DMS 273 treated with DMSO at 0.1 percent for 48 hours (cell line): ENCODE measurements at regions not wholly inside any gene's neighbourhood (a gene's known extent, or its start where the extent isn't known, plus 50 kb on each side); places are given as distances from the start of the nearest gene placed in this dataset.

Experiments
- DNase-seq: peaks from one replicate; lab custom pipeline; 2025; lab: John Stamatoyannopoulos, UW

DNA sequence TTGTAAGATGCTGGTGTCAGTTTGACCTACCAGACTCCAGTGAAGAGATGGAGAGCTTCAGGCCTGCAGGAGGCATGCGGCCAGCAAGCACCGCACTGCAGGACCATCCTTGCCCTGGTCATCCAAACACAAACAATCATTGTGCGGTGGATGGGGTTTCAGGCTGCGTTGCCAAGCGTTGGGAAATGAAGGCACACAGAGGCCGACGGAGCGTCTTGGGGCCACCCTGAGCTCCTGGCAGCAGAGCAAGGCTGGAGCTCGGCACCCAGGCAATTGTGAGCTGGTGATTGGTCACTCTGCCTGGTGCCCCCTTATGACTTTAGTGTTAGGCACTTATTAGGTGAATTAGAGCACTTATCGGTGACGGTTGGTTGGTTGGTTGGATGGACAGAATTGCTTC is 222.6 kb upstream of the RGMA start:
- DNase-seq = no peak

DNA sequence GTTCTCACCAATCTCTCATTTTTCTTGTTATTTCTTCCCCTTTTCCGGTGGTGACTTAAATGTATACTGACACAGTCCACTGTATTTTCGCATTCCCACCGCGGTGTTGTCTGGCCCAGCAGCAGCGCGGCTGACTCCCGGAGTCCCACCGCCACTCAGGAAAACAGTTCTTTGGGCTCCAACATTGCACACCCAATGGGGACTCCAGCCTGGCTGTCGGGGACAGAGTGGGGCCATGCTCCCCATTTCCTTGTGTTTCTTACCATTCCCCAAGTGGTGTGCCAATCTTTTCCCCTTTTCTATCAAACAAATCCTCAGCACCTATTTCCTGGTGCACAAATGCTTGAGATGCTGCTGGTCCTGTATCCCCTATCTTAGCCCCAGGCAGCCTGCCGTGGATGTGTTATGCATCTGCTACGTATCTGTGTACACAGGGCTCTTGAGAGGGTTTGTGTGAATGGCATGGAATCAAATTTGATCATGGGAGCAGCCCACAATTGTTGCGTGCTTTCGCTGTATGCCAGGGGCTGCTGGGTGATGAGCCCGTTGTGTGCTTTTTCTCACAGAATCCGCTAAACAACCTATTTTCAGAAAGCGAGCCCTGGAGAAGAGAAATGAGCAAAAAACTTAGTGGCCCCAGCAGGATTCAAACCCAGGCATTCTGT is 219.1 kb upstream of the RGMA start:
- DNase-seq = no peak

DNA sequence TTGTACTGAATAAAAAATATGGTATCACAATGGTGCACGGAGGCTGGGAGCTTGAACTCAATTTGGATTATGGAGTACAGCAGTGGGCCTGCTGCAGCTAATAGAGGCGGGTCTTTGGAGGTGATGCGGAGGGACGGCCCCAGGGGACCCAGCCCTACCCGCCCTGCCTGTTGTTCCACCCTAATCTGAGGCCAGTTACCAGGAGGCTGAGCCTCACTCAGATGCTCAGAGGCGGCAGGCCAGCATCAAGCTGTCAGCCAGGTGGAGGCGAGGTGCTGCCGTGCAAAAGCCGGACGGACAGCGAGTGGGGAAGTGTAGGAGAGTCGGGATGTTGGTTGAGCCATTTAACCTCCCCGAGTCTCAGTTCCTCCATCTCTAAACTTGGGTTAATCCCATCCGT is 218.5 kb upstream of the RGMA start:
- DNase-seq = no peak

DNA sequence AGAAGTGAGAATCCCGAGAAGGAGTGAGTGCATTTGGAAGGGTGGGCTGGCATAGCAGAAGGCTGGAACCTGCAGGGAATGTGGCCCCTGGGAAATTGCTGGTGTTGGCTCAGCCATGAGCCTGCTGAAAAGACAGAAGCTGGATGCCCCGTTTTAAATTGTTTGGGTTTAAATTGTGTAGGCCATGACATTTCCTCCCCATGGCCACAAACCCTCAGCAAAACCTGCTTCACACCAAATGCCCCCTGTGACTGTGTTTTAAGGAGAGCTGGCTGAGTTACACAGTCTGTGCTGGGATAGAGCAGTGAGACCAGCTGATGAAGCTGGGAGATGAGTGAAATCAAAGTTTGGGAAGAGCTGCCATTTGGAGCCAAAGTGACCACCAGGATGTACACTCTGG is 216.3 kb upstream of the RGMA start:
- no peak for DNase-seq

DNA sequence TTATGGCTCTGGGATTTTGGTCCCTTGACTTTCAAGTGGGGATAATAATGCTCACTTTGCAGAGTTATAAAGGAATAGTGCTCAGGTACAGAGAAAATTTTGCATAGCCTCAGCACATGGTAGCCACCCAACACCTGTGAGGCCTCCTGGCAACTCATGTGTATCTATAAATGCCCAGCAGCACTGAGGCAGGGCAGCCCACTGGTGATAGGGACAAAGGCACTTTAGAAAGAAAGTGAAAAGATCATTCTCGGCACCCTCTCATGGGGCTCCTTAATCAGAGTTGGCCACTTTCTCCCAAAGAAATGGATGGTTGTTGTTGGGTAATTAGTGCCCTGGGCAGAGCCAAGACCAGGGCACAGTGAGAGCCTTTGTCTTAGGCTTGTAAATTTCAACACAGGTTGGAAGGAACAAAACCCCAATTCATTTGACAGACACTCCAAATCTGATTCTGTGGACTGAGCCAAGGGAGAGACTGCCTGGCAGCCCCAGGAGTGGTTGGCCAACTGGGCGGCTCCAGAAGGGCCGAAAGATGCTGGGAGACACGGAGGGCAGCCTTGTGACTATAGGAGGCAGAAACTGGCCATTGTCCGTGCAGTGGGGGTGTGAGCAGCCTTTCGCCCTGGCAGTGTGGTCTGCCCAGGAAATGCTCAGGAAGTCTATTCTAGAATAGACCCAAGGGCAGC is 213.2 kb upstream of the RGMA start:
- DNase-seq = no peak

DNA sequence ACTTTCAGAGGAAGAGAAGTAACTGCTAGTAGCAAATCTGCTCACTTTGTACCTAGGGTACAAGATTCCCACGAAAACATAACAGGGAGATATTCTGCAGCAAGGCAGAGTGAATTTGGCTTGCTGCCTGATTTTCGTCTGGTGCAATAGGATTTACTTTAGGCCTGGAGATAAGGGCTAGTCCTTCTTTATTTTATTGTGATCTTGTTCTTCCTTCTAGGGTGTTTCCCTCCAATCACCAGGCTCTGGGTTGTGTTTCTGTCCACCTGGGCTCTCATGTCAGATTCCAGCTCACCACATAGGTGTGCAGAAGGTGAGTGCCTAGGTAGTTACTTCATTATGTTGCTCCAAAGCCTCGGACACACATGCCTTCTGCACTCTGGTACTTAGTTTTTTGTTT is 211.8 kb upstream of the RGMA start:
- no peak for DNase-seq

DNA sequence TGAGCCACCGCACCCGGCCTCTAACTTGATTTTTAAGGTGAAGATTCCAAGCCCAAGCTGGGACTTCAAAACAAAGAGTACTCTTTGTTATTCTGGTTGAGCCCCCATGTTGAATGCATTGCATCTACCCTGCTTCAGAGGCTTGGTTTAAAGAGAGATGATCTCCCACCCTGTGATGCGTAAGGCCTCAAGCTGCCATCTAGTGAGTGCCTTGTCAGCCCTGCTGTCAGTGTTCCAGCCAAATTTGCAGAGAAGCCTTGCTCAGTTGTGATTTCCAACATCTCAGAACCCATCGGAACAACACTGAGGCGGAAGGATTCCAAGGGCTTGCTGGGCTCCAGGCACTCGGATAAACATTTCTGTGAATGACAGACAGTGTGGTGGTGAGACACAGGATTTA is 210.7 kb upstream of the RGMA start:
- no peak for DNase-seq

DNA sequence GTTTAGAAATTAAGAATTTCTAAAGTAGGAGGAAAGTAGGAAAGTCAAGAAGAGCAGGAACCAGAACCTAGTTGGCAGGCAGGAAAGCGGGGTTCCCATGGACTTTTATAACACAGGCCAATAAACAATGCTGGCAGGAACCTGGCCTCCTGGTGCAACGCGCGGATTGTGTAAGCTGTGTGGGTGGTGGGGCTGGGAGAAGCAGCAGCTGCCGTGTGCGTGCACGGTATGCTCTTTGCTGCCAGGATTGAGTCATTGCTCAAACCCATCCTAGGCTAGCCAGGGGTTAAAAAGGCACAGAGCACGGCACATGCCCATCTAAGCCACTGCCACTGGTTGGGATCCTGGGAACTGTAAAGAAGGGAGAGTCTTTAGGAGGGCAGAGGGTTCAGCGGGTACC is 209.9 kb upstream of the RGMA start:
- DNase-seq = no peak

DNA sequence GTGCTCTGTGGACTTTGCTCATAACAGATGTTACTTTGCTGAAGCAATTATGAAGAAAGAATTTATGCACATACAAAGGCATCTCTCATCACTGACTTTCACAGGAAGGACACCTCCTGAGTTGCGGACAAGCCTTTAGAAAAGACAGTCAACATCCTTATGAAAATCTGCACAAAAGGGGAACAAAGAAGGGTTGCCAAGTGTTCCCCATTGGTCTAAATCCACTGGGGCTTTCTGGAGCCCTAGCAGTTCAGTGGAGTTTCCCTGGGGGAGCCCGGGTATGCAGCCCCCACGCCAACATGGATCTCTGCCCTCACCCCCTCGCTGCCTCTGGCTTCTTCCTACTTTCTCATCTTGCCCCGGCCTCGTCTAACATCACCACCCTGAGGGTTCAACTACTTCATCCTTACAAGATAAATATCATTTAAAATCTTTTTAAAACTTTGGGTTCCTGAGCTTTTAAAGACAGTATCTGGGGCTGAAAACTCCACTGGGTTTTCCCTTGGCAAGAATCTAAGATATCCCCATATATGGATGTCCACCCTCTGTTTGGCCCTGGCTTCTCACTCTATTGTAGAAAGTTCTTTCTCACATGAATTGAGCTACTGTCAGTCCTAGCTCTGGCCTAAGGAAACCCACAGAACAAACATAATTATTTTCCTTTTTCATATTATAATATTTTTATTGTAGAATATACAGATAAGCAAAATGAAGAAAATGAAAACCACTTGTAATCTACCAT is 207.9 kb upstream of the RGMA start:
- DNase-seq = no peak

DNA sequence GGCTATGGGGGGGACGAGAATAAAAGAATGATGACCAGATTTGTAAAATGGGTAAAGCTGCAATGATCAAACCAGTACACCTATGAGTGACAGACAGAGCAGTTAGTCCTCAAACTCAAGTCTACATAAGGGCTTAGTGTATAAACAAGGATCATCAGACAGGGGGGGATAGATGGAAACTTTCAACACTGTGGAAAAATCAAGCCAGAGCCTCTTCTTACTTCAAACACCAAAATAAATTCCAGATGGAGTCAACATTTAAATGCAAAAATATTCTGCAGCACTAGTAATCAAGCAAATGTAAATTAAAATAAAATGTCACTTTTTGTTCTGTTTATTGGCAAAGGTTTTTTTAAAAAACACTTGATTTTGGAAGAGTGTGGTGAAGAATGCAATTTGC is 205.9 kb upstream of the RGMA start:
- no peak for DNase-seq

DNA sequence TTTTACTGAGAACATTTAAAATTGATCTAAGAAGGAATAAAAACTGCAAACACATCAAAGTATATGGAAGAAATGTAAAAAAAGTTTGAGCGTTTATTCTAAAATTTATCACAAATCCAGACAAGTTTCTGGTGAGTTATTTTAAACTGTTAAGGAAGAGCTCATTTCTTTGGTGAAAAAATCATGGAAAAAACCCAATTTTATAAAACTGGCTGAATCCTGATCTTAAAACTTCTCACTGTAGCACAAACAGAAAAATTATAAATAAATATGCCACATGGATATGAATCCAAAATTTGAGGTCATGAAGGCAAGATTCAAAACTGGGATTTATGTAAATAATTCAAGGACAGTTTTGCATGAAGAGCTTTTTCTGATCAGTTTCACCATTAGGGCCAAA is 205.1 kb upstream of the RGMA start:
- no peak for DNase-seq

DNA sequence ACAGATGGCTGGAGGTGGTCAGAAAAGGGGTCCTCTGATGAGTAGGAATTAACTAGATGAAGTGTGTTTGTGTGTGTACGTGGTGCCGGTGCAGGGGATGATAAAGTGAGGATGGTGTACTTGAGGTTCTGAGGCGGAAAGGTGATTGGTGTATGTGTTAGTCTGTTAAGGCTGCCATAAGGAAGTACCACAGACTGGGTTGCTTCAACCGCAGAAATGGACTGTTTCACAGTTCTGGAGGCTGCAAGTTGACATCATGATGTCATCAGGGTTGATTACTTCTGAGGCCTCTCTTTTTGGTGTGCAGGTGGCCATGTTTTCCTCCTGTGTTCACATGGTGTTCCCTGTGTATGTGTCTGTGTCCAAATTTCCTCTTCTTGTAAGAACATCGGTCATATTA is 202.4 kb upstream of the RGMA start:
- no peak for DNase-seq

DNA sequence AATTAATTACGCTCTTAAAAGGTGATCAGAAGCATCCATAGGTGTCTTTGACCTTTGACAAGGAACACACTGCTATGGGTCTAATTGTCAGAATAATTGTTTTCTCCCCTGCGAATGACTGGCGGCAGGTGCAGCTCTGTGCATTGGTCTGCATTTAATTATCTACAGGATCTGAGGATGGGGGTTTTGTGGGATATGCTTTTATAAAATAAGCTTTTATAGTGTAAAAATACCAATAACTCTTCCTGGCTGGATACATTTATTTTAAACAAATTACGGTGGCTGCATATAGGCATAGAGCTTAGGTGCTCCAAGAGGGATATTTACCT is 201.6 kb upstream of the RGMA start:
- DNase-seq = no peak

DNA sequence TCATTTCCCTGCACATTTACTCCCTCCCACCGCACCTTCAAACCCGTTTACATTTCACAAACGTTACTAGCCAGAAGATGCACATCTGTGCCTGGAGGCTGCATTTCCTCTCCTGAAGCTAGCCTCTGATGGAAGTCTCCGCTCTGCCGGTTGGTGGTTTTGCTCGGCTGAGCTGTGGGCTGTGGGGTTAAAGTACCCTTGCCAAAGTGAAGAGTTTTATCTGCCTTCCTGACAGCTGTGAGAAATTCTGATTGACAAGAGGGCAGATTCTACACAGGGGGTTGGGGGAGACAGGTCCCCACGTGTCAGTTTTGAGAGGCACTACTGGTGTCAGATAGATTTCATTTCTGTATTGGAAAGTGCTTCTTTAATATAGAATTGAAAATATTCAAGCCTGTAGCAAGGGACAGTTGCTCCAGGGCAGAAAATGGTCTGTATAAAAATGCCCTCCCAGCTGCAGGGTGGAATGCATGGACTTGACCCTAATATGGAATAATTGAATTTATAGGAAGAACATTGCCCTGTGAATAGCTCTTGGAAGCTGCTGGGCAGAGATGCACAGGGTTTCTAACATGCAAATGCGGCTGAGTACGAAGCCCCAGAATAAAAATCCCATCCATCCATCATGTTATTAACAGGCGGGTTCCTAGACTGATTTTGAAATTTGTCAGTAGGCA is 201.1 kb upstream of the RGMA start:
- DNase-seq = no peak

DNA sequence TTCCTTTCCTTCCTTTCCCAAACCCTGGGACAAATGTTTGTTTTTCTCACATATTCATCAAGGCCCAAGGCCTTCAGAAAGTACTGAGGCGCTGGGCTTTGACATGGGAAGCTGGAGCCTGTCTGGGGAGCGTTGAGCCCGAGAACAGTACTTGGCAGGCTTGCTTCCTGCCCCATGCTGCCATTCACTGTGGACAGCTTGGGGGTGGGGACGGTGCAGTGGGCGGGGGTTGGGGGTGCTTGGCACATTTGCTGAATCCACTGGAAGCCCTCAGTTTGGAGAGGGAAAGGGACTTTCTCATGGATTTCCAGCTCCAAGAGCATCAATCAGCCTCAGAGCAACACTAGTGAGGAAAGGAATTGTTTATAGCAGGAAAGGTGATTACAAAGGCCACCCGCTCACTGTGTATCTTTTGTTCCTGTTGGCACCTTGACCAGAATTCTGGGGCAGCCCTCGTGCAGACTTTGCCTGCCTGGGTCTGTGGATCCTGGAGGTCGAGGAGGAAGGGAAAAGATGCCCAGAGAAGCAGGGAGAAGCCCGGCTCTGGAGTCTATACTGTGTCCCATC is 199.8 kb upstream of the RGMA start:
- DNase-seq = no peak

DNA sequence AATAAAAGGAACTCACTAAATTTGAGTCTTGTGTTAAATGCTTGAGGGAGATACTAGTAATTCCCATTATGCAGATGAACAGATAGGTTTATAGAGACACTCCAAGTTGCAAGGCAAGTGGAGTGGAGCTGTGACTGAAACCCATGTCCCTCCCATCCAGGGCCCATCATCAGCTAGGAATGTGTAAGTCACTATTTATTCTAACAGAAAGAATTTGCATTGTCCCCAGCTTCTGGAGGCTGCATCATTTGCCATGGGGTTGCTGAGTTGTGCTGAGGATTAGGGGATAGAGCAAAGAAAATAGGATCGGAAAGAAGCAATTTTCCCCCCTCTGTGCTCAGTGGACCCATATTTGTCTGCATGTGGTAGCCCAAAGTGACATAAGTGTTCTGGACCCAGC is 197.4 kb upstream of the RGMA start:
- no peak for DNase-seq

DNA sequence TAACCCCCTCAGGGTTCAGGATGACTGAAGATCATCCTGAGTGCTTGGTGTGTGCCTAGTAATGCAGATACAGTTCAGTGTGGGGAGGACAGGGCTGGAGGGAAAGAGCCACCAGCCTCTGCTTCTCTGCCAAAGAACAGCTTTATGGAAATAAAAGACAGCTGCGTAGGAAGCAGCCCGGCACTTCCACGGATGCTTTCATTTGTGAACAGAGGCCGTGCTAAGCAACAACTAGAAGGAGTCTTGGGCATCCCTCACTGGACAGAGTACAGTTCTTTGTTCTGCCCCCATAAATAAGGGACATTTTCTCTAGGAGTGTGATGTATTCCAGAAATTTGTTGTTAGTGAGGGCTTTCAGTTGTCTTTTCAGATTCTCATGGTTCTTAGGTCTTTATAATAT is 194.8 kb upstream of the RGMA start:
- DNase-seq = no peak

DNA sequence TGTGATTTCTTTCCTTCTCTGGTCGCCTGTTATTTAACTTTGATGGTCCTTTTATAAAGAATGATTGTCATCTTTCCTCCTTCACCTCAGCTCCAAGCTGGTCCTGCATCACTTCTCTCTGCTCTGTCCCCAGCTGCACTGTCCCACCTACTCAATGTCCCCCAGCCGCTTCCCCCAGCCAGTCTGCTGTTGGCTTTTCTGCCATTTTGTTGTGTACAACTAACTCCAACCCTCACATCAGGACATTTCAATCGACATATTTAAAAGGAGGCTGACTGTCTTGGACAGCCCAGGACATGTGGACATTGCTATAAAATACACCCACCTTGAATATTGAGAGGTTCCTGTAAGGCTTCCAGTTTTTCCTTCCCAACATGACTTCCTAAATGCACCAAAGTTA is 193.8 kb upstream of the RGMA start:
- no peak for DNase-seq

DNA sequence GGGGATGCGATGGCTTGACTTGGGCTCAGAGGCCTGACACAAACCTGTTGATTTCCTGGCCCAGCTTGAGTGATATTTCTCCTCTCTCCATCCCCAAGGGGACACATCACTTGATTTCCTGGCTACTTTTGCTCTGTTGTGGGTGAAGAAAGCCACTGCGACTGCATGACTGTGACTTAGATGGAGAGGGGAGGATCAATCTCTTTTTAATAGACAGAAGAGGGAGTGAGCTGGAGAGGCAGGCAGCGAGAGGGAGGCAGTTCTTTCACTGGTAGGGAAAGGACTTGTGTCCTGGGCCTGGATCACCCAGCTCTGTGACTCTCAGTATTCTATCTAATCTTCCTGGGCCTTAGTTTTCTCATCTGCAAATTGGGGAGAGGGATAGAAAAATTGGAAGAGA is 189.8 kb upstream of the RGMA start:
- no peak for DNase-seq

DNA sequence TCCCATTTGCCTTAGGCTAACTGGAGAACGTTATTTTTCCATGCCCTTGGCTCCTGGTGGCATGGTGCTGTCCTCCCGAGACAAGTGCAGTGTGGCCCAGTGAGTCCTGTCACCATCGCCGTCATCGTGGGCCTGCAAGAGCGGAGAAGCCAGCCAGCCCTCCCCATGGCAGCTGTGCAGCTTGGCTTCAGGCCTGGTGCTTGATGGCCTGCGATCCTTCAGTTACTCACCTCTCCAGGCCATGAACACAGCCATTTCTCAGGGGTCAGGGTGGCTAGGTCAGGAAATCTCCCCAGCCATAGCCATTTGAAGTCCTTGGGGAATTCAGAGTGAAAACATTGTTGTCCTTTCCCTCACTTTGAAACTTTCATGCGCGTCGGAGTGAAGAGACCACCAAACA is 189.0 kb upstream of the RGMA start:
- no peak for DNase-seq

DNA sequence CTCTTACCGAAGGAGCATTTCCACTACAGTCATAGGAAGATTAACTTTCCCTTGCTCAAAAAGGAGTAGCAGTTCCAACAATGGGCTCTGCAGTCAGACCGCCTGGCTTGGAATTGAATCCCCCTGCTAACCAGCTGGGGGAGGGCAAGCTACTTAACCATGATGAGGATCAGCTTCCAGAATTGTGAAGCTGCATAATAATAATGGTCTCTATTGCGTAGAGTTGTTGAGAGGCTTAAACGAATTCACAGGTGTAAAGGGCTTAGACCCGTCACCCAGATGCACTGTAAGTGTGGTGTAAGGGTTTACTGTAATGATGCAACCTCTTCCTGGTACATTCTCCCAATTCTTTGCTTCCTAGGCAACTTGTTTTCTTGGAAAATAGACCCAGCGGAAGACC is 185.2 kb upstream of the RGMA start:
- DNase-seq = no peak

DNA sequence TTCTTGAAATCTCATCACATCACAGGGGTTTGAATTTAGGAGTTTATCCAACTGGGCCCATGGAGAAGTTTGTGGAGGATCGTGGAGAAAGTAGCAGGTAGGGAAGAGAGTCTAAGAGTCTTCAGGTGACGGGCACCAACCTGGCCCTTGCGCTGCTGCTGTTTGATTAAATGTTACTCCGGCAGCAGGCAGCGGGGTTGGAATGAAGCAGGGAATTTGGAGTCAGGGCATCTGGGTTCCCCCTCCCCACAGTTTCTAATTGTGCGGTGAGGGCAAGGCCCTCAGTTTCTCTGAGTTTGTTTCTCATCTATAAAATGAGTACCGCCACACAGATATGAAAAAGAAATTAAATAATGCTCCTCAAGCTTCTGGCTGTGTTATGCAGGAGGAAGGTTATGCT is 182.9 kb upstream of the RGMA start:
- no peak for DNase-seq

DNA sequence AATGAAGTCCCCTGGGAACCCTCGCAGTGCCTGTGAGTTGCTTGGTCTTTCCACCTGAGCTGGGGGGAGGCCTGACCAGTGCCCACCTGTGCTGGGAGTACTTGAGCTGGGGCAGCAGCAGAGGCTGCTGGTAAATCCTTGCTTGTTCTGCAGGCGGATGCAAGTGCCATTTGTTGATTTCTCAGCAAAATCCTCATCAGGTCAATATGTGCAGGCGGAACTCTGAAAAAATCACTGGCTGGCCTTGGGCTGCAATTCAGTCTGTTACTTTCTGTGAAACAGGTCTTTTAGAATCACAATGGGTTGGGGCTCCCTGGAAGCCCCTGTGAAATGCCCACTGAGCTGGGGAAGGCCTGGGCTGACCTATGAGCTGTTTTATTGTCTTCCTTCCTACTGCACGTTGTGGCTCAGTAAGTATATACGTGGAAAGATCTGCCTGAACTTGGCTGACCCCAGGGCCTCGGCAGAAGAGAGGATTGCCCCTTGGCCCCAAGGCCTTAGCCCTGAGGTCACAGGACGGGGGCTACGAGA is 182.0 kb upstream of the RGMA start:
- DNase-seq = no peak
